GM23248 (cell line): ENCODE measurements at regions not wholly inside any gene's neighbourhood (a gene's known extent, or its start where the extent isn't known, plus 50 kb on each side); places are given as distances from the start of the nearest gene placed in this dataset. TPM values are rescaled to one million over a fixed set of nuclear protein-coding genes. Genes with fewer than 3 reads are reported as not detected.

Experiments used
- DNase-seq: peaks from one replicate; pipeline ENCODE4 v3.0.0-alpha.2; 2015
- H2AFZ ChIP-seq: fragments of 200-600 bp; sonication (generic); 2 replicates; pipeline ENCODE4 v1.6.1; 2016; ENCODE audit warnings: antibody characterized with exemption
- H3F3A ChIP-seq: fragments of 200-600 bp; sonication (generic); 2 replicates; pipeline ENCODE4 v1.6.1; 2016; ENCODE audit warnings: mild to moderate bottlenecking, antibody characterized with exemption, mixed run types; ENCODE audit not compliant: insufficient read depth
- H3K27ac ChIP-seq: fragments of 200-600 bp; sonication (generic); 2 replicates; pipeline ENCODE4 v1.5.1; 2016; ENCODE audit warnings: mild to moderate bottlenecking
- H3K27me3 ChIP-seq: fragments of 200-600 bp; sonication (generic); replicated peaks from 2 replicates; pipeline ENCODE4 v1.6.1; 2016; ENCODE audit warnings: mild to moderate bottlenecking; ENCODE audit not compliant: insufficient read depth
- H3K36me3 ChIP-seq: fragments of 200-600 bp; sonication (generic); 2 replicates; pipeline ENCODE4 v1.6.1; 2016; ENCODE audit warnings: low read depth, mild to moderate bottlenecking
- H3K4me1 ChIP-seq: fragments of 200-600 bp; sonication (generic); 2 replicates; pipeline ENCODE4 v1.6.1; 2016; ENCODE audit warnings: mild to moderate bottlenecking; ENCODE audit not compliant: insufficient read depth
- H3K4me2 ChIP-seq: fragments of 200-600 bp; sonication (generic); one replicate; pipeline ENCODE4 v1.6.1; 2016; ENCODE audit warnings: mild to moderate bottlenecking; ENCODE audit not compliant: unreplicated experiment
- H3K4me3 ChIP-seq: fragments of 200-600 bp; sonication (generic); 2 replicates; pipeline ENCODE4 v1.5.1; 2016; ENCODE audit warnings: mild to moderate bottlenecking
- H3K79me2 ChIP-seq: fragments of 200-600 bp; sonication (generic); 2 replicates; pipeline ENCODE4 v1.6.1; 2016; ENCODE audit warnings: mild to moderate bottlenecking; ENCODE audit not compliant: insufficient read depth
- H3K9ac ChIP-seq: fragments of 200-600 bp; sonication (generic); 2 replicates; pipeline ENCODE4 v1.6.1; 2016; ENCODE audit warnings: mild to moderate bottlenecking
- H3K9me2 ChIP-seq: fragments of 200-600 bp; sonication (generic); 2 replicates; pipeline ENCODE4 v1.6.1; 2016; ENCODE audit warnings: mixed run types, mild to moderate bottlenecking, moderate library complexity; ENCODE audit not compliant: insufficient read depth
- H3K9me3 ChIP-seq: fragments of 200-600 bp; sonication (generic); one replicate; pipeline ENCODE4 v1.6.1; 2017; ENCODE audit warnings: low read depth
- H4K20me1 ChIP-seq: fragments of 200-600 bp; sonication (generic); 2 replicates; pipeline ENCODE4 v1.6.0; 2016; ENCODE audit not compliant: insufficient read depth
- EZH2 ChIP-seq: fragments of 200-600 bp; sonication (generic); IDR thresholded peaks from 2 replicates; pipeline ENCODE4 v1.6.1; 2018; ENCODE audit warnings: antibody characterized with exemption, mild to moderate bottlenecking; ENCODE audit not compliant: insufficient read depth, poor library complexity, severe bottlenecking
- EZH2phosphoT487 ChIP-seq: fragments of 200-600 bp; sonication (generic); IDR thresholded peaks from 2 replicates; pipeline ENCODE4 v1.6.1; 2018; ENCODE audit warnings: antibody characterized with exemption, moderate library complexity, mild to moderate bottlenecking, low read depth; ENCODE audit not compliant: insufficient read depth
- WGBS, 2 experiments: methylation state at CpG; one replicate each; pipeline ENCODE4 v1.1.6; 2015 to 2017; ENCODE audit warnings: low lambda C conversion rate in 2 of 2, low coverage in 1 of 2; ENCODE audit errors: missing lambda C conversion rate in 2 of 2; 5-methylcytosine and 5-hydroxymethylcytosine counted together
- in situ Hi-C: fragments of 300-500 bp; cut with MboI; formaldehyde crosslinking; loops from 2 replicates; pipeline ENCODE4 v1.15.0; 2020
- small RNA-seq: library from RNA; depleted of rRNA; stranded (forward); fragments of <200 nt; gene quantifications from one replicate; pipeline ENCODE3, GENCODE V24; 2014; ENCODE audit warnings: low read depth, low replicate concordance

- no peaks in the 10 kb centered on the region for H3K27me3 ChIP-seq
- H3K4me2 ChIP-seq, result no peak overlapping the region
- no peak overlapping the region for H3K27ac ChIP-seq
- no peaks in the 10 kb centered on the region for H3F3A ChIP-seq
- no peak for TF ChIP-seq EZH2
- no peak for TF ChIP-seq EZH2phosphoT487
- no peaks in the 10 kb centered on the region for H4K20me1 ChIP-seq
- no peaks in the 10 kb centered on the region for H3K4me1 ChIP-seq
- no peak for DNase-seq
- H2AFZ ChIP-seq, result no peak overlapping the region
- H3K79me2 ChIP-seq, result no peaks in the 10 kb centered on the region
- H3K36me3 ChIP-seq, result no peaks in the 10 kb centered on the region
- 90 to 100% methylated on average over 1 of the region's 1 CpG for WGBS, 2 experiments
- no peaks in the 10 kb centered on the region for H3K9me2 ChIP-seq
- H3K4me3 ChIP-seq, result no peak overlapping the region
- H3K9me3 ChIP-seq, result no peaks in the 10 kb centered on the region
- in situ Hi-C loops, result no loop called here
- no peak overlapping the region for H3K9ac ChIP-seq
Measured at GRCh38 chrX:53743244-53743643, 56.7 kb upstream of the HUWE1 start.

GRCh38 chrX:53738370-53738906, 51.9 kb upstream of the HUWE1 start:
- TF ChIP-seq EZH2phosphoT487, result no peak
- no peak for TF ChIP-seq EZH2
- H3K4me3 ChIP-seq, result no peak overlapping the region
- no peaks in the 10 kb centered on the region for H3F3A ChIP-seq
- no peaks in the 10 kb centered on the region for H3K27me3 ChIP-seq
- no peak for DNase-seq
- H3K79me2 ChIP-seq, result no peaks in the 10 kb centered on the region
- no peaks in the 10 kb centered on the region for H3K4me1 ChIP-seq
- no peaks in the 10 kb centered on the region for H3K36me3 ChIP-seq
- H3K4me2 ChIP-seq, result no peak overlapping the region
- no peaks in the 10 kb centered on the region for H3K9me2 ChIP-seq
- no peaks in the 10 kb centered on the region for H3K9me3 ChIP-seq
- no peak overlapping the region for H3K27ac ChIP-seq
- no peak overlapping the region for H3K9ac ChIP-seq
- no peak overlapping the region for H2AFZ ChIP-seq
- 75 to 89% methylated on average over 1 to 4 of the region's 4 CpGs for WGBS, 2 experiments
- no peaks in the 10 kb centered on the region for H4K20me1 ChIP-seq
- in situ Hi-C loops, result no loop called here

Small RNA genes in the stretch of these regions (small RNA-seq; reads per million reads assigned to genes)
- not detected for gene BX323845.1
- gene BX323845.2, result not detected
